CD4-positive, alpha-beta T cell (primary cell): ENCODE measurements at regions not wholly inside any gene's neighbourhood (a gene's known extent, or its start where the extent isn't known, plus 50 kb on each side); places are given as distances from the start of the nearest gene placed in this dataset.

Experiments
- ATAC-seq: fragments of 200-7000 bp; cut with Tn5 transposase; one replicate; pipeline ENCODE4 v1.10.0; 2022; ENCODE audit warnings: mild to moderate bottlenecking; ENCODE audit not compliant: poor library complexity
- CTCF ChIA-PET: fragments of 350-600 bp; sonication (Branson Sonifier 250); formaldehyde crosslinking; loops from one replicate; lab custom pipeline; 2021; ENCODE audit warnings: antibody characterized with exemption, inconsistent platforms; lab: Charles Lee
- POLR2A ChIA-PET: fragments of 350-600 bp; sonication (Branson Sonifier 250); formaldehyde crosslinking; loops from one replicate; lab custom pipeline; 2021; ENCODE audit warnings: antibody characterized with exemption, inconsistent platforms; lab: Charles Lee
- DNase-seq, 14 experiments: peaks; one replicate each; pipeline ENCODE4 v3.0.0-alpha.2; 2013 to 2020; ENCODE audit warnings: mixed read lengths in 2 of 14
- H3K27ac ChIP-seq, 2 donors: one replicate each; pipeline versions ENCODE4 v1.5.1 to v1.7.0; 2013; ENCODE audit warnings: low read length in 2 of 2, low read depth in 1 of 2, mild to moderate bottlenecking in 1 of 2
- H3K27me3 ChIP-seq, 2 experiments: 1 replicate in 1 of 2; 2 replicates in 1 of 2; pipeline versions ENCODE4 v1.6.1 to v1.7.0; 2013; ENCODE audit warnings: low read length in 2 of 2, control low read depth in 1 of 2, mild to moderate bottlenecking in 1 of 2, moderate library complexity in 1 of 2; ENCODE audit not compliant: insufficient read depth in 2 of 2, control insufficient read depth in 1 of 2
- H3K36me3 ChIP-seq: one replicate; pipeline ENCODE4 v1.6.1; 2013; ENCODE audit warnings: low read length, control low read depth; ENCODE audit not compliant: insufficient read depth
- H3K4me1 ChIP-seq: one replicate; pipeline ENCODE4 v1.6.1; 2013; ENCODE audit warnings: low read length, control low read depth; ENCODE audit not compliant: insufficient read depth
- H3K4me3 ChIP-seq: one replicate; pipeline ENCODE4 v1.5.1; 2013; ENCODE audit warnings: mild to moderate bottlenecking, low read length, moderate library complexity
- H3K9me3 ChIP-seq, 2 experiments: 1 replicate in 1 of 2; 2 replicates in 1 of 2; pipeline versions ENCODE4 v1.6.1 to v1.7.0; 2013; ENCODE audit warnings: low read length in 2 of 2, mild to moderate bottlenecking in 2 of 2, control low read depth in 1 of 2, moderate library complexity in 1 of 2; ENCODE audit not compliant: control insufficient read depth in 1 of 2, insufficient read depth in 1 of 2
- H3K27ac Mint-ChIP-seq: one replicate; pipeline ENCODE4 v1.8.0; 2020; ENCODE audit warnings: mixed read lengths
- H3K27me3 Mint-ChIP-seq: one replicate; pipeline ENCODE4 v1.8.0; 2021; ENCODE audit warnings: mixed read lengths
- H3K36me3 Mint-ChIP-seq: one replicate; pipeline ENCODE4 v1.8.0; 2021; ENCODE audit warnings: low read depth, mixed read lengths
- H3K4me1 Mint-ChIP-seq: one replicate; pipeline ENCODE4 v1.8.0; 2021; ENCODE audit warnings: low read depth, mixed read lengths
- H3K4me3 Mint-ChIP-seq: one replicate; pipeline ENCODE4 v1.8.0; 2020; ENCODE audit warnings: mild to moderate bottlenecking, mixed read lengths
- H3K9me3 Mint-ChIP-seq: one replicate; pipeline ENCODE4 v1.8.0; 2020; ENCODE audit warnings: mixed read lengths
- intact Hi-C, 2 experiments: fragments of 100-400 bp; cut with DNase I in 1 of 2; cut with micrococcal nuclease in 1 of 2; formaldehyde crosslinking; loops; one replicate each; pipeline versions ENCODE4 v1.15.1 to v1.9.0; 2023 to 2025; cut with DNase I, micrococcal nuclease
- TF ChIP-seq, protein P1 (sequence below): fragments of 200-600 bp; IDR thresholded peaks from one replicate; pipeline ENCODE4 v1.8.0; 2022; ENCODE audit warnings: antibody characterized with exemption, mild to moderate bottlenecking

GRCh38 chr4:11133868-11134267 is 294.8 kb downstream of the HS3ST1 start:
- Mint-ChIP-seq H3K36me3 (no peaks in the 10 kb centered on the region), H3K9me3 (no peaks in the 10 kb centered on the region), H3K4me3 (no peak overlapping the region), H3K27ac (no peak overlapping the region), H3K27me3 (no peaks in the 10 kb centered on the region), H3K4me1 (no peaks in the 10 kb centered on the region)
- Histone ChIP-seq H3K4me1 (no peaks in the 10 kb centered on the region), H3K36me3 (no peaks in the 10 kb centered on the region), H3K4me3 (no peak overlapping the region), H3K9me3 (no peaks in the 10 kb centered on the region), H3K27ac (no peak overlapping the region), H3K27me3 (no peaks in the 10 kb centered on the region)
- DNase-seq, result no peak
- ChIA-PET CTCF (no interaction called here), POLR2A (no interaction called here)
- ATAC-seq, result no peak
- intact Hi-C loops, result no loop called here
- TF ChIP-seq, protein P1, sequence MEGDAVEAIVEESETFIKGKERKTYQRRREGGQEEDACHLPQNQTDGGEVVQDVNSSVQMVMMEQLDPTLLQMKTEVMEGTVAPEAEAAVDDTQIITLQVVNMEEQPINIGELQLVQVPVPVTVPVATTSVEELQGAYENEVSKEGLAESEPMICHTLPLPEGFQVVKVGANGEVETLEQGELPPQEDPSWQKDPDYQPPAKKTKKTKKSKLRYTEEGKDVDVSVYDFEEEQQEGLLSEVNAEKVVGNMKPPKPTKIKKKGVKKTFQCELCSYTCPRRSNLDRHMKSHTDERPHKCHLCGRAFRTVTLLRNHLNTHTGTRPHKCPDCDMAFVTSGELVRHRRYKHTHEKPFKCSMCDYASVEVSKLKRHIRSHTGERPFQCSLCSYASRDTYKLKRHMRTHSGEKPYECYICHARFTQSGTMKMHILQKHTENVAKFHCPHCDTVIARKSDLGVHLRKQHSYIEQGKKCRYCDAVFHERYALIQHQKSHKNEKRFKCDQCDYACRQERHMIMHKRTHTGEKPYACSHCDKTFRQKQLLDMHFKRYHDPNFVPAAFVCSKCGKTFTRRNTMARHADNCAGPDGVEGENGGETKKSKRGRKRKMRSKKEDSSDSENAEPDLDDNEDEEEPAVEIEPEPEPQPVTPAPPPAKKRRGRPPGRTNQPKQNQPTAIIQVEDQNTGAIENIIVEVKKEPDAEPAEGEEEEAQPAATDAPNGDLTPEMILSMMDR, result no peak

- H3K36me3 ChIP-seq, result no peaks in the 10 kb centered on the region
- Mint-ChIP-seq H3K27me3 (no peaks in the 10 kb centered on the region), H3K4me1 (no peaks in the 10 kb centered on the region), H3K36me3 (no peaks in the 10 kb centered on the region), H3K27ac (no peak overlapping the region), H3K4me3 (no peak overlapping the region), H3K9me3 (no peaks in the 10 kb centered on the region)
- H3K27me3 ChIP-seq, result no peaks in the 10 kb centered on the region
- ATAC-seq, result no peak
- POLR2A ChIA-PET, result no interaction called here
- intact Hi-C loops, result no loop called here
- H3K4me3 ChIP-seq, result no peak overlapping the region
- no peaks in the 10 kb centered on the region for H3K4me1 ChIP-seq
- CTCF ChIA-PET, result no interaction called here
- no peak for DNase-seq
- H3K9me3 ChIP-seq, result no peaks in the 10 kb centered on the region
- TF ChIP-seq, protein P1, result no peak
- no peak overlapping the region for H3K27ac ChIP-seq
Observed at GRCh38 chr4:11132478-11132877, 296.2 kb downstream of the HS3ST1 start.

GRCh38 chr4:11131491-11131890 is 297.2 kb downstream of the HS3ST1 start:
- H3K27ac ChIP-seq, result no peak overlapping the region
- ATAC-seq, result no peak
- TF ChIP-seq, protein P1, result no peak

More at GRCh38 chr4:11131491-11131890, 297.2 kb downstream of the HS3ST1 start:
- DNase-seq, result no peak
- Histone ChIP-seq H3K4me1 (no peaks in the 10 kb centered on the region), H3K27me3 (no peaks in the 10 kb centered on the region), H3K4me3 (no peak overlapping the region), H3K9me3 (no peaks in the 10 kb centered on the region), H3K36me3 (no peaks in the 10 kb centered on the region)
- H3K27ac Mint-ChIP-seq, result no peak overlapping the region
- no peak overlapping the region for H3K4me3 Mint-ChIP-seq
- H3K9me3 Mint-ChIP-seq, result no peaks in the 10 kb centered on the region
- ChIA-PET CTCF (no interaction called here), POLR2A (no interaction called here)
- no peaks in the 10 kb centered on the region for H3K36me3 Mint-ChIP-seq
- no peaks in the 10 kb centered on the region for H3K4me1 Mint-ChIP-seq
- H3K27me3 Mint-ChIP-seq, result no peaks in the 10 kb centered on the region
- intact Hi-C loops, result no loop called here
